K562 (cell line): ENCODE measurements at regions not wholly inside any gene's neighbourhood (a gene's known extent, or its start where the extent isn't known, plus 50 kb on each side); places are given as distances from the start of the nearest gene placed in this dataset.

Source experiments
- BRD4 ChIP-seq: fragments of 200-600 bp; sonication (generic); IDR thresholded peaks from 2 replicates; pipeline ENCODE4 v1.6.1; 2017; ENCODE audit warnings: inconsistent platforms
- C11orf30 ChIP-seq: fragments of 450-650 bp; IDR thresholded peaks from 2 replicates; pipeline ENCODE4 v1.6.1; 2016; ENCODE audit warnings: low read depth, mild to moderate bottlenecking
- CXXC5 ChIP-seq: fragments of 250-450 bp; sonication (Bioruptor Pico); IDR thresholded peaks from 2 replicates; pipeline ENCODE4 v1.8.0; 2022; ENCODE audit warnings: inconsistent platforms, mild to moderate bottlenecking, moderate library complexity
- FOXA1 ChIP-seq: fragments of 450-650 bp; IDR thresholded peaks from 2 replicates; pipeline ENCODE4 v1.6.1; 2016; ENCODE audit warnings: mild to moderate bottlenecking, borderline replicate concordance
- FOXA3 ChIP-seq, 2 experiments: fragments of 450-650 bp in 1 of 2; sonication (generic) in 1 of 2; formaldehyde crosslinking; IDR thresholded peaks in 1 of 2; conservative IDR thresholded peaks in 1 of 2; 2 replicates each; pipeline versions ENCODE4 v1.4.0 to v1.8.0; 2020 to 2022; ENCODE audit warnings: mild to moderate bottlenecking in 2 of 2, missing genetic modification reagents in 1 of 2
- GABPB1 ChIP-seq: sonication (generic); formaldehyde crosslinking; IDR thresholded peaks from 2 replicates; pipeline ENCODE4 v1.8.0; 2022; ENCODE audit warnings: mild to moderate bottlenecking, missing genetic modification reagents
- HNRNPUL1 ChIP-seq: fragments of 200-400 bp; formaldehyde crosslinking; IDR thresholded peaks from 2 replicates; pipeline ENCODE4 v1.6.1; 2017; ENCODE audit warnings: low read length
- MAFK ChIP-seq: IDR thresholded peaks from 2 replicates; pipeline ENCODE4 v1.6.1; 2011; ENCODE audit warnings: low read length, improper control_type of control experiment
- MCM5 ChIP-seq: fragments of 450-650 bp; IDR thresholded peaks from 2 replicates; pipeline ENCODE4 v1.6.1; 2016; ENCODE audit warnings: low read depth
- MEIS2 ChIP-seq: fragments of 450-650 bp; IDR thresholded peaks from 2 replicates; pipeline ENCODE4 v1.6.1; 2014; ENCODE audit warnings: mild to moderate bottlenecking; ENCODE audit not compliant: partially characterized antibody
- PATZ1 ChIP-seq: fragments of 250-450 bp; sonication (Bioruptor Pico); IDR thresholded peaks from 2 replicates; pipeline ENCODE4 v1.5.0; 2020; ENCODE audit warnings: mild to moderate bottlenecking, borderline replicate concordance
- POLR2AphosphoS5 ChIP-seq: IDR thresholded peaks from 2 replicates; pipeline ENCODE4 v1.6.1; 2011; ENCODE audit warnings: mild to moderate bottlenecking, low read depth, low read length, moderate library complexity; ENCODE audit not compliant: control insufficient read depth, insufficient read depth
- RBM39 ChIP-seq: fragments of 200-400 bp; formaldehyde crosslinking; optimal IDR thresholded peaks from 2 replicates; pipeline ENCODE3; 2018; ENCODE audit warnings: low read depth, low read length
- RNF2 ChIP-seq: sonication (generic); IDR thresholded peaks from 2 replicates; pipeline ENCODE4 v1.6.1; 2016
- SIRT6 ChIP-seq: IDR thresholded peaks from one replicate; pipeline ENCODE4 v1.6.1; 2012; ENCODE audit warnings: low read depth, mild to moderate bottlenecking, control low read depth, inconsistent platforms, low read length, moderate library complexity
- SMAD4 ChIP-seq: fragments of 250-450 bp; sonication (Bioruptor Pico); conservative IDR thresholded peaks from 2 replicates; pipeline ENCODE4 v1.8.0; 2021; ENCODE audit warnings: inconsistent platforms, mild to moderate bottlenecking, moderate library complexity
- SUPT5H ChIP-seq: fragments of 450-650 bp; IDR thresholded peaks from 2 replicates; pipeline ENCODE4 v1.6.1; 2016
- ZHX1 ChIP-seq: fragments of 150-350 bp; conservative IDR thresholded peaks from 2 replicates; pipeline ENCODE4 v1.6.1; 2014; ENCODE audit warnings: low read length
- ZKSCAN8 ChIP-seq: fragments of 200-800 bp; sonication (Bioruptor generic); IDR thresholded peaks from 2 replicates; pipeline ENCODE4 v1.6.1; 2016; ENCODE audit warnings: missing genetic modification characterization, missing compliant biosample characterization
- ZNF121 ChIP-seq: sonication (generic); formaldehyde crosslinking; conservative IDR thresholded peaks from 2 replicates; pipeline ENCODE4 v1.8.0; 2022; ENCODE audit warnings: missing genetic modification reagents
- ZNF280A ChIP-seq: fragments of 450-650 bp; IDR thresholded peaks from 2 replicates; pipeline ENCODE4 v1.6.1; 2018; ENCODE audit warnings: mild to moderate bottlenecking, low read depth; ENCODE audit not compliant: partially characterized antibody
- ZNF57 ChIP-seq: fragments of 450-650 bp; formaldehyde crosslinking; IDR thresholded peaks from 2 replicates; pipeline ENCODE4 v1.4.0; 2020; ENCODE audit warnings: mild to moderate bottlenecking, moderate library complexity
- ZNF668 ChIP-seq: fragments of 250-450 bp; sonication (Bioruptor Pico); IDR thresholded peaks from 2 replicates; pipeline ENCODE4 v1.8.0; 2022; ENCODE audit warnings: mild to moderate bottlenecking, inconsistent platforms

GRCh38 chr21:38958940-38959691, 153.4 kb downstream of the ETS2 start (continued):
- TF ChIP-seq POLR2AphosphoS5, result no peak
- TF ChIP-seq ZNF280A, result no peak
- no peak for TF ChIP-seq CXXC5 (CRISPR knock-in tag)
- TF ChIP-seq PATZ1 (CRISPR knock-in tag), result no peak
- TF ChIP-seq MEIS2, result no peak
- TF ChIP-seq SUPT5H, result no peak
- no peak for TF ChIP-seq FOXA1
- TF ChIP-seq MAFK, result no peak
- peak; percentile 62; the same call in 1 of the 2 replicates for TF ChIP-seq BRD4
- no peak for TF ChIP-seq ZNF57 (CRISPR knock-in tag)
- TF ChIP-seq RNF2, result no peak
- TF ChIP-seq MCM5, result no peak
- TF ChIP-seq SIRT6, result no peak
- TF ChIP-seq C11orf30, result 0 out of 2 replicates have a peak, but pooled peaks have one; percentile 35
- no peak for TF ChIP-seq GABPB1 (CRISPR knock-in tag)
- TF ChIP-seq HNRNPUL1, result no peak
- TF ChIP-seq FOXA3 (CRISPR knock-in tag; conservative IDR thresholded peaks at IDR 0.05 in 1 of 2, IDR thresholded peaks at IDR 0.05 in 1 of 2), result no peak
- no peak for TF ChIP-seq RBM39
- TF ChIP-seq ZNF668 (CRISPR knock-in tag), result no peak
- no peak for TF ChIP-seq ZKSCAN8 (CRISPR knock-in tag)
- no peak for TF ChIP-seq SMAD4 (CRISPR knock-in tag)
- TF ChIP-seq ZNF121 (CRISPR knock-in tag), result no peak
- TF ChIP-seq ZHX1, result no peak
